Activated CD4-positive, alpha-beta memory T cell treated with anti-CD3 and anti-CD28 coated beads for 36 hours (primary cell): ENCODE measurements at regions not wholly inside any gene's neighbourhood (a gene's known extent, or its start where the extent isn't known, plus 50 kb on each side); places are given as distances from the start of the nearest gene placed in this dataset.

Experiments
- CTCF ChIA-PET: fragments of 350-600 bp; sonication (Branson Sonifier 250); formaldehyde crosslinking; loops from one replicate; lab custom pipeline; 2021; ENCODE audit warnings: antibody characterized with exemption, inconsistent platforms; lab: Charles Lee
- POLR2A ChIA-PET: fragments of 350-600 bp; sonication (Branson Sonifier 250); formaldehyde crosslinking; loops from one replicate; lab custom pipeline; 2021; ENCODE audit warnings: antibody characterized with exemption; lab: Charles Lee
- DNase-seq: peaks from one replicate; pipeline ENCODE4 v3.0.0-alpha.2; 2020
- H3K27ac Mint-ChIP-seq: one replicate; pipeline ENCODE4 v1.8.0; 2021; ENCODE audit warnings: mixed read lengths
- H3K27me3 Mint-ChIP-seq: one replicate; pipeline ENCODE4 v1.8.0; 2021; ENCODE audit warnings: mixed read lengths
- H3K36me3 Mint-ChIP-seq: one replicate; pipeline ENCODE4 v1.8.0; 2021; ENCODE audit warnings: mixed read lengths
- H3K4me1 Mint-ChIP-seq: one replicate; pipeline ENCODE4 v1.8.0; 2021; ENCODE audit warnings: low read depth, mixed read lengths
- H3K4me3 Mint-ChIP-seq: one replicate; pipeline ENCODE4 v1.8.0; 2021; ENCODE audit warnings: mild to moderate bottlenecking, mixed read lengths
- H3K9me3 Mint-ChIP-seq: one replicate; pipeline ENCODE4 v1.8.0; 2021; ENCODE audit warnings: mixed read lengths
- intact Hi-C: fragments of 100-400 bp; cut with micrococcal nuclease; formaldehyde crosslinking; loops from one replicate; pipeline ENCODE4 v1.15.1; 2023

DNA sequence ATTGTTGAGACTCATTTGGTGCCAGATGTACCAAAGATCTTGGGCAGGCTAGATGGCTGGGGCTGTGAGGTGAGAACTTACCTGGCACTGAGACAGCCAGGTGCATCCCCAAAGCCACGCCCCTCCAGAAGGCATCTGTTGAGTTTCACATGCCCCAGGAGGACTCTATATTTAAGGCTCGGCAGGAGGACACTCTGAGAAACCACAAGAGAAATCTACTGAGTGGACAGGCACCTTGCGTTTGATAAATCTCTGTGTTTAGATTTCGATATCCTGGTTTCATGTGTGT, 197.9 kb upstream of the ZNF536 start:
- ChIA-PET CTCF (no interaction called here), POLR2A (no interaction called here)
- peaks cover 3% of the 10 kb centered on the region for H3K27me3 Mint-ChIP-seq
- intact Hi-C loops: no loop called here
- peaks cover 3% of the 10 kb centered on the region for H3K9me3 Mint-ChIP-seq
- H3K4me3 Mint-ChIP-seq: no peak overlapping the region
- no peak for DNase-seq
- H3K36me3 Mint-ChIP-seq: no peaks in the 10 kb centered on the region
- H3K4me1 Mint-ChIP-seq: no peaks in the 10 kb centered on the region
- no peak overlapping the region for H3K27ac Mint-ChIP-seq

DNA sequence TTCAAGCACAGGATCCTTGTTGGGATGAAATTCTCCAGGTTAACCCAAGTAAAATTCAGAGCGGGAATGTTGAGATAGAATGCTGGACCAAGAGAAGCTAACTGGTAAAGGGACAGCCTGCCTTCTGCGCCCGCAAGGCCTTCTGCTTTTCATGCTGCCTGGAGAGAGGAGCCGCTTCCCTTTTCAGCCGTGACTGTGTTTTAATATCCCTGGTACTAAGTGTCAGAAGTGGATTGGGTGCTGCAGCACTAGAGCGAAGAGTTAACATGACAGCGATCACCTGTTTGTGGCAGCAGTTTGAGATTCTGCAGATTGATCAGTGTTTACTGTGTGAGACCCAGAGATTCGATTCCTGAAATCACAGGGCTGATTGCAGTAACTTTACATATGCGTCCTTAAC, 197.4 kb upstream of the ZNF536 start:
- Mint-ChIP-seq H3K4me1 (no peaks in the 10 kb centered on the region), H3K36me3 (no peaks in the 10 kb centered on the region), H3K9me3 (peaks cover 7% of the 10 kb centered on the region), H3K4me3 (no peak overlapping the region), H3K27ac (no peak overlapping the region), H3K27me3 (peaks cover 3% of the 10 kb centered on the region)
- ChIA-PET POLR2A (no interaction called here), CTCF (no interaction called here)
- intact Hi-C loops: no loop called here
- no peak for DNase-seq

DNA sequence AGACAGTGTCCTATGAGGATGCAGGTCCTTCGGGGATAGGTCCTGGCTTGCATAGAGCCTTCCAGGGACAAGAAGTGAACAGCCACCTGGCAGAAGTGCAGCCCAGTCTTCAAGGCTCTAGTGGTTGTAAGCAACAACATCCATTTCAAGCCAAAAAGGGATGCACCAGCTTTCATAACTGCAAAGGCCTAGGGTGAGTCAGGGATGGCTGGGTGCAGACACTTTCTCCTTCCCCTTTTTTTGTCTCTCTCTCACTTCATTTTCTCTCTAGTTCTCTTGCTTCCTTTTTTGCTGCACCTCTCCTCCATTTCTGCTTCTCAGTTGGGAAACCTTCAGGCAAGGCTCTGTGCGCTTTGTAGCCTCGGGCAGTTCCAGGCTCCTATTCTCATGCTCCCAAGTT, 196.2 kb upstream of the ZNF536 start:
- Mint-ChIP-seq H3K4me3 (no peak overlapping the region), H3K36me3 (no peaks in the 10 kb centered on the region), H3K9me3 (peaks cover 15% of the 10 kb centered on the region), H3K27me3 (peaks cover 3% of the 10 kb centered on the region), H3K4me1 (no peaks in the 10 kb centered on the region), H3K27ac (no peak overlapping the region)
- CTCF ChIA-PET: no interaction called here
- intact Hi-C loops: no loop called here
- DNase-seq: no peak
- POLR2A ChIA-PET: no interaction called here

DNA sequence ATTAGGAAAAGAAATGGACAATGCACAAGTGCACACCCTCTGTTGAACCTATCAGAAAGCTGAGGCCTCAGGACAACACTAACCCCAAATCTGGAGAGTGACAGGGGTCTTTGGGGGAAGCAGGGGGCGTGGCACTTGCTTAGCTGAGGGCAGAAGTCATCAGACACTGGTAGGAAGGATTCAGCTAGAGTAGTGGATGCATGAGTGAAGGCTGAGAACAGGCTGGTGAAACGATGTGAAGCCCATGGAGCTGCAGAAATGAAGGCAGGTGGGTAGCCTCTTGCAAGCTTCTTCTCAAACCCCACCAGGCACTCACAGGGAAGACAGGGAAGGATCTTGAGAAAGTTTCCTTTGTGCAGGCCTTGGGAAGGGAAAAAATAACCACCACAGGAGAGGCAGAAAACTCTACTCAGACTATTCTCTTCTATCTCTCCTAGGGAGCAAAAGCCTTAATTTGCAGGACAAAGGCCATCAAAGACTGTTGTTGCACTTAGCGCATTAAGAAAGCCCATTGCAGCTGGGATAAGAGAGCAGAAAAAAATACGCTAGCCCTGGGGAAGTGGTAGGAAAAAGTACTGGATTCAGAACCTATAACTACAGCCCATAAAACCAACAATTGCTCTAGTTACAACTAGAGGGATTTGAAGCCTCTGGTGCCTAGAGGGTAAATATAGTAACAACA, 193.3 kb upstream of the ZNF536 start:
- Mint-ChIP-seq H3K27ac (no peak overlapping the region), H3K9me3 (peaks cover 34% of the 10 kb centered on the region), H3K4me3 (no peak overlapping the region), H3K27me3 (peaks cover 3% of the 10 kb centered on the region), H3K36me3 (no peaks in the 10 kb centered on the region), H3K4me1 (no peaks in the 10 kb centered on the region)
- CTCF ChIA-PET: no interaction called here
- DNase-seq: no peak
- intact Hi-C loops: no loop called here
- POLR2A ChIA-PET: no interaction called here

DNA sequence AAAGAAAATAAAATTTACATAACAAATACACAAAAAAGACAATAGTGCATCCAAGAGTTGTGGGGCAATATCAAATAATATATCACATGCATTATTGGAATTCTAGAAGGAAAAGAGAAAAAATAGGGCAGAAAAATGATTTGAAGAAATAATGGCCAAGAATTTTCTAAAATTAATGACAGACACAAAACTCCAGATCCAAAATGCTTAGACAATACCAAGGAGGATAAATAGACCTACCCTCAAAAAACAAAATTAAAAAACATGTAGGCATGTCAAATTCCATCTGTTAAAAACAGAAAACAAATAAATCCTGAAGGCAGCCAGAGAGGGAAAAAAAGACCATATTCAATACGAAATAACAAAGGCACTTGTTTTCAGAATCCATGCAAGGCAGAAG, 191.5 kb upstream of the ZNF536 start:
- POLR2A ChIA-PET: no interaction called here
- intact Hi-C loops: no loop called here
- DNase-seq: no peak
- no peaks in the 10 kb centered on the region for H3K4me1 Mint-ChIP-seq
- peaks cover 3% of the 10 kb centered on the region for H3K27me3 Mint-ChIP-seq
- H3K36me3 Mint-ChIP-seq: no peaks in the 10 kb centered on the region
- peaks cover 48% of the 10 kb centered on the region for H3K9me3 Mint-ChIP-seq
- no peak overlapping the region for H3K27ac Mint-ChIP-seq
- CTCF ChIA-PET: no interaction called here
- H3K4me3 Mint-ChIP-seq: no peak overlapping the region

DNA sequence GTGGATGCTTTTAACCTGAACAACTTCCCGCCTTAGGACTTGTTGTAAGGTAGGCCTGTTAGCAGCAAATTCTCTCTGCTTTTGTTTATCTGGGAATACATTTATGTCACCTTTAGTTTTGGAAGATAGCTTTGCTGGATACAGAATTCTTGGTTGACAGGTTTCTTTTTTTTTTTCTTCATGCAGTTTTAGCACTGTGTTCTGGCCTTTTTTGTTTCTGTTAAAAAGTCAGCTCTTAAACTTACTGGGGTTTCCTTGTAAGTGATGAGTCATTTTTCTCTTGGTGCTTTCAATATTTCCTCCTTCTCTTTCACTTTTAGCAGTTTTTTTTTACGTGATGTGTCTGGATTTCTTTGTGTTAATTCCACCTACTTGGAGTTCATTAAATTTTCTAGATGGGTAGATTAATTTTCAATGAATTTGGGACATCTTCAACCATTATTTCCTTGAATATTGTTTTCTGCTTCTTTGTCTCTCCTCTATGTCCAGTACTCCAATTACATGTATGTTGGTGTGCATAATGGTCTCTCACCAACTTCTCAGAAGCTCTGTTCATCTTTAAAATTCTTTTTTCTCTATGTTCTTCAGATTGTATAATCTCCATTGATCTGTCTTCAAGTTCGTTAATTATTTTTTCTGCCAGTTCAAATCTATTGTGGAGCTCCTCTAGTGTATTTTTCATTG, 188.2 kb upstream of the ZNF536 start:
- CTCF ChIA-PET: interaction anchor here (0.6 to 0.7 kb wide), 2 partner anchors 454 to 1305 kb away, joined by 3 to 4 read pairs; no protein-coding TSS in a partner anchor
- intact Hi-C loops: no loop called here
- no peak overlapping the region for H3K27ac Mint-ChIP-seq

DNA sequence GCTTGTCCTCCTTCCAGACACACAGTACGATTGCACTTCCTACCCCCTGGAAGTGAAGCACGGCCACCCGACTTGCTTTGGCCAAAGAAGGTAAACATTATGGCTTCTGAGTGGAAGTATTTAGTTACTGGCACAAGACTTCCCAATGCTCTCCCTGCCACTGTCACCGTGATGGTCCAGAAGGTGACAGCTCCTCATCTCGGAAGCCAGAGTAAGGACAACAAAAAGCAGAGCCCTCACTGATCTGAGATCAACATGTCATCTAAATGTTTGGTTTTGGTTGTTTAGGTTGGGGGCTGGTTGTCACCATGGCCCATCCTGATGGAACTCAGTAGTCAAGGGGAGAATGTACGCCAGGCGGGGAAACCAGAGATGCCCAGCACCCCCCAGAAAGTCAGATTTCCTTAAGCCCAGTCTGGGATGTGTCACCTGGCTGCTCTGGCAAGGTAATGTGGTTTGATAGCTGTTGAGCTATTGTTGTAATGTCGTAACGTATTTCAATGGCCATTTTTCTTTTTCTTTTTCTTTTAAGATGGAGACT, 170.1 kb upstream of the ZNF536 start:
- ChIA-PET POLR2A (no interaction called here), CTCF (interaction anchor here (1.5 kb wide), 1 partner anchor 8 kb away, joined by 3 read pairs; no protein-coding TSS in a partner anchor)
- no peak overlapping the region for H3K4me3 Mint-ChIP-seq
- intact Hi-C loops: no loop called here
- H3K4me1 Mint-ChIP-seq: no peaks in the 10 kb centered on the region
- H3K27me3 Mint-ChIP-seq: no peaks in the 10 kb centered on the region
- H3K9me3 Mint-ChIP-seq: no peaks in the 10 kb centered on the region
- H3K36me3 Mint-ChIP-seq: no peaks in the 10 kb centered on the region
- no peak for DNase-seq
- no peak overlapping the region for H3K27ac Mint-ChIP-seq

More for the DNA sequence above, 188.2 kb upstream of the ZNF536 start:
- H3K9me3 Mint-ChIP-seq: peaks cover 66% of the 10 kb centered on the region
- DNase-seq: no peak
- no peaks in the 10 kb centered on the region for H3K27me3 Mint-ChIP-seq
- H3K4me3 Mint-ChIP-seq: no peak overlapping the region
- POLR2A ChIA-PET: no interaction called here
- no peaks in the 10 kb centered on the region for H3K4me1 Mint-ChIP-seq
- no peaks in the 10 kb centered on the region for H3K36me3 Mint-ChIP-seq

DNA sequence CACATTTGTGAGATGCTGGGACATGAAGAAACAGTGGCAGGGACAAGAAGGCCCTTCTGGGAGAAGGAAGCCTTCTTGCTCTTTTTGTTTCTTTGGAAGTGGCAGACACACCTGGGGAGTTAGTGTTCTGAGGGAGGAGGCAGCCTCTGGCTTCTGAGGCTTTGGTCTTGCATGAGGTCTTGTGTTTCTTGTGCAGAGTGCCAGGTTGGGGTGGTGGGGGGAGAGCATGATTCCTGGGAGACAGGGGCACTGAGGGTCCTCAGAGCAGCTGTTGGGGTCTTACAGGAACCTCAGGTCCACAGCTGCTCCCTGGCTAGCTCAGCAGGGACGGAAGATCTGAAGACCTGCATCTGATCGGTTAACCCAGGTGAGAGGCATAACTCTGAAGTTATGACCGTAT, 167.5 kb upstream of the ZNF536 start:
- peaks cover 1% of the 10 kb centered on the region for H3K27me3 Mint-ChIP-seq
- H3K36me3 Mint-ChIP-seq: no peaks in the 10 kb centered on the region
- no peak overlapping the region for H3K4me3 Mint-ChIP-seq
- no peak for DNase-seq
- no peaks in the 10 kb centered on the region for H3K4me1 Mint-ChIP-seq
- no peak overlapping the region for H3K27ac Mint-ChIP-seq
- ChIA-PET CTCF (no interaction called here), POLR2A (no interaction called here)
- intact Hi-C loops: no loop called here
- no peaks in the 10 kb centered on the region for H3K9me3 Mint-ChIP-seq

DNA sequence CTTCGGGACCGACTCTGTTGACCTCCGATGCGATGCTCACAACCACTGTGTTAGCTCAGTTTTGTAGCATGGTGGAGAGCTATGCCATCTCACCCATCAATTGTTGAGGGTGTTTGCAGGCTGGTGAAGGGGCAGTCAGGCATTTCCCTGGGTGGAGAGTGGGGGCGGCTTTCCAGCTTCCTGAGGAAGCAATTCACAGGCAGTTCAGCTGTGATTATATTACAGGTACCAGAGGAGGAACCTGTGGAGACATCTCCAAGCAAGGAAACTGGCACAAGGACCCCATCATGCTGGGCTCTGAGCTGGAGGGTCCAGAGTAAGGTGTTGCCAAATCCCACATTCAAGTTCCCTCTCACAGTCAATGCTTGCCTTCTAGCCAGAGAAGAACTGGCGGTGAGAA, 166.0 kb upstream of the ZNF536 start:
- H3K27me3 Mint-ChIP-seq: peaks cover 1% of the 10 kb centered on the region
- ChIA-PET POLR2A (no interaction called here), CTCF (no interaction called here)
- no peak for DNase-seq
- H3K4me1 Mint-ChIP-seq: no peaks in the 10 kb centered on the region
- no peak overlapping the region for H3K4me3 Mint-ChIP-seq
- H3K9me3 Mint-ChIP-seq: no peaks in the 10 kb centered on the region
- no peak overlapping the region for H3K27ac Mint-ChIP-seq
- no peaks in the 10 kb centered on the region for H3K36me3 Mint-ChIP-seq
- intact Hi-C loops: no loop called here

DNA sequence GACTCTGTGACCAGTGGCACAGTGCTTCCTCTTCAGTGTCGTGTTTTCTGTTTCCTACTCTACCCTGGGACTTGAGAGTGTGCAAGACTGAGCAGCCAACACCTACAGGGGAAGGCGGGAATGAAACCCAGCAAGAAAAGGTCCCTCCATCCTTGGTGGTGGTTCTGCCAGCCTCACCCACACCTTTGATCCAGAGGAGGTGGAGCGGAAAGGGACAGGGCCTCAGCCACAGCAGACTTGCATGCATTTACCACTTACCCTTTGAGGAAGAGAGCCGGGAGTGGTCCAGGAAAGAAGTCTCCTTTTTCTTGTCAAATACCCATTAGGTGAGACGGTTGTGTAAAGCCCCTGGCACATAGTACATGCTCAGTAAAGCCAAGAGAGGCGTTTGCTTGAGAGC, 164.8 kb upstream of the ZNF536 start:
- H3K9me3 Mint-ChIP-seq: no peaks in the 10 kb centered on the region
- POLR2A ChIA-PET: no interaction called here
- CTCF ChIA-PET: no interaction called here
- intact Hi-C loops: no loop called here
- no peak overlapping the region for H3K4me3 Mint-ChIP-seq
- H3K27me3 Mint-ChIP-seq: peaks cover 2% of the 10 kb centered on the region
- no peaks in the 10 kb centered on the region for H3K4me1 Mint-ChIP-seq
- no peak overlapping the region for H3K27ac Mint-ChIP-seq
- no peak for DNase-seq
- no peaks in the 10 kb centered on the region for H3K36me3 Mint-ChIP-seq

DNA sequence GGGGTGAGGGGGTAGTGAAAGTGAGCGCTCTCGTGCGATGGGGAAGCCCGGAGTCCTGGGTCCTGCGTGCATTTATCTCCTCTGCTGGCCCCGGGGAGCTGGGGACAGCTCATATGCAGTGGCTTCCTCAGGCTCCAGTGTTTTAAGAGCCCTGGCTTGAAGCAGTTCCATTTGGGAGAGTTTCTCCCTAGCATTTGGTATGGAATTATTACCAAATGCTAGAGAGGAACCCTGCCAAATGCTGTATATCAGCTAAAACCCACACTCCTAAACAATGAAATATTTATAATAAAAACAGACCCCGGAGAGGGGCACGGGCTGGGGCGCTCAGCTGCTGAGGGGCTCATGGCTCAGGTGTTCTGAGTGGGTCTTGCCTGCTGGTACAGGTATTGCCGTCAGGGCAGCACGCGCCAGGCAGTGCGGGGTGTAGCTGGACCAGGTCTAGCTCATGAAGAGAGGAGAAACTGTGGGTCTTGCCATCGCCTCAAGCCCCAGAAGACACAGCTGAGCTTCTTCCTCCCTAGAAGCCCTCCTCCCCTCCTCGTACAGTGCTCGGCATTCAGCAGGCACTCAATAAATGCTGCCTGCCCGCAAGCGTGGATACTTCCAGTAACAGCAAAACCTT, 163.6 kb upstream of the ZNF536 start:
- ChIA-PET CTCF (no interaction called here), POLR2A (no interaction called here)
- Mint-ChIP-seq H3K9me3 (no peaks in the 10 kb centered on the region), H3K4me1 (no peaks in the 10 kb centered on the region), H3K4me3 (no peak overlapping the region), H3K27me3 (peaks cover 7% of the 10 kb centered on the region), H3K36me3 (no peaks in the 10 kb centered on the region), H3K27ac (no peak overlapping the region)
- no peak for DNase-seq
- intact Hi-C loops: no loop called here

DNA sequence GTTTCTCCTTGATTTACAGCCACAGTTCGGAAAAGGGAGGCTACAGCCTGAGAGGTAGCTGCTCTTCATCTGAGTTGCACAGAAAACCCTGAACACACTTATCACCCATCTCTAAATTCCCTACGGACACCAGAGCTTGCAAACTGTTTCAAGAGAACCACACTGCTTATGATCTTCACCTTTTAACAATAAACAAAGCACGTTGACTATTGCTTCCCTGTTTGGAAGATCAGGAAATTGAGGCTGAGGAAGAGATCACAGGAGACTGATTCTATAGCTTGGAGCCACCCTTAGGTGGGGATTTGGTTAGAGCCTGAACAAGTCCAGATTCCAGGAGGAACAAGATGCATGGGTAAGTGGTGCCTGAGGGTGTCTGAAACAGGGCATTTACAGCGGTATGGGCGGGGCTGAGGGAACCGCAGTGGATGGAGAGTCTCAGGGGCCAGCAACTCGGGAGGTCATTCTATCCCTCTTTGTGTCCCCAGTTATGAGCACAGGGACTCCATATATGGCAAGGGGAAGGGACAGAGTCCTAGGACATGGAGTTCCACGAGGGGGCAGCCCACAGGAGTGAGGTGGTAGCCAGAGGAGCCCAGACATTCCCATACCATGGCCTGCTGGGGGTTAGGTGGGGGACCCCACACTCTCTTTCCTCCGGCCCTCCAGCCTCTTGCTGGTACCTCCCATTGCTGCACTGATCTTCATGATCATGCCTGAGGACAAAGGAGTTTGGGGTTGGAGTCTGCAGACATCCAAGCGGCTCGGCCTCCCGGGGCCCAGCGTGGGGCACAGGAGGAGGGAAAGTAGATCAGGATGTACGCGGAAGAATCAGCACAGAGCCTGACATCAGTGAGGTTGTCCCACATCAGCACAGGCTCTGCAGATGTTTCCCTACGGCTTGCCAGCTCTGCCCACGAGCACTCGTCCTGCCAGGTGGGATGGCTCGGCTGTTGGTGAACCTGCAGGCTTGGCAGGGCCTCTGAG, 162.3 kb upstream of the ZNF536 start:
- no peaks in the 10 kb centered on the region for H3K9me3 Mint-ChIP-seq
- DNase-seq: no peak
- no peak overlapping the region for H3K4me3 Mint-ChIP-seq
- peaks cover 5% of the 10 kb centered on the region for H3K4me1 Mint-ChIP-seq
- H3K27ac Mint-ChIP-seq: no peak overlapping the region
- intact Hi-C loops: no loop called here
- ChIA-PET CTCF (no interaction called here), POLR2A (no interaction called here)
- peaks cover 10% of the 10 kb centered on the region for H3K27me3 Mint-ChIP-seq
- H3K36me3 Mint-ChIP-seq: no peaks in the 10 kb centered on the region
